ENCODE measurements at regions not wholly inside any gene's neighbourhood (a gene's known extent, or its start where the extent isn't known, plus 50 kb on each side); places are given as distances from the start of the nearest gene placed in this dataset.
"Not testable (repeated sequence)": the region's sequence is repeated elsewhere in the genome, so short reads cannot be mapped to it uniquely, and the experiment has no call there.

- DNase-seq: no peak
Observed at GRCh38 chrX:63285375-63285774, 65.8 kb downstream of the SPIN4 start.

GRCh38 chrX:63284659-63285058 lies 66.5 kb downstream of the SPIN4 start:
- no peak for DNase-seq

- DNase-seq: no peak
Observed at GRCh38 chrX:63283348-63283747, 67.8 kb downstream of the SPIN4 start.

GRCh38 chrX:63282828-63283227 lies 68.3 kb downstream of the SPIN4 start:
- no peak for DNase-seq

- no peak for DNase-seq
Observed at GRCh38 chrX:63282077-63282476, 69.1 kb downstream of the SPIN4 start.

- DNase-seq: no peak
Observed at GRCh38 chrX:63281465-63281864, 69.7 kb downstream of the SPIN4 start.

GRCh38 chrX:63277394-63277793 lies 73.7 kb downstream of the SPIN4 start:
- DNase-seq: not testable (repeated sequence)

- DNase-seq: no peak
Observed at GRCh38 chrX:63275127-63275526, 76.0 kb downstream of the SPIN4 start.

- no peak for DNase-seq
Observed at GRCh38 chrX:63270873-63271272, 80.3 kb downstream of the SPIN4 start.

- no peak for DNase-seq
Observed at GRCh38 chrX:63258144-63258543, 93.0 kb downstream of the SPIN4 start.

- no peak for DNase-seq
Observed at GRCh38 chrX:63250253-63250868, 100.8 kb downstream of the SPIN4 start.

GRCh38 chrX:63242689-63243088 lies 108.4 kb downstream of the SPIN4 start:
- not testable (repeated sequence) for DNase-seq

GRCh38 chrX:63235963-63236362 lies 115.2 kb downstream of the SPIN4 start:
- DNase-seq: not testable (repeated sequence)

- DNase-seq: not testable (repeated sequence)
Observed at GRCh38 chrX:63233013-63233412, 118.1 kb downstream of the SPIN4 start.

- not testable (repeated sequence) for DNase-seq
Observed at GRCh38 chrX:63218202-63218601, 132.9 kb downstream of the SPIN4 start.

GRCh38 chrX:63217549-63217948 lies 133.6 kb downstream of the SPIN4 start:
- DNase-seq: not testable (repeated sequence)

GRCh38 chrX:63209645-63210044 lies 141.5 kb downstream of the SPIN4 start:
- DNase-seq: not testable (repeated sequence)

GRCh38 chrX:63209128-63209527 lies 142.0 kb downstream of the SPIN4 start:
- DNase-seq: not testable (repeated sequence)

GRCh38 chrX:63204266-63205074 lies 146.7 kb downstream of the SPIN4 start:
- DNase-seq: not testable (repeated sequence)

GRCh38 chrX:63201987-63202386 lies 149.1 kb downstream of the SPIN4 start:
- DNase-seq: not testable (repeated sequence)

GRCh38 chrX:63198693-63199092 lies 152.4 kb downstream of the SPIN4 start:
- not testable (repeated sequence) for DNase-seq

GRCh38 chrX:63192366-63193041 lies 158.6 kb downstream of the SPIN4 start:
- DNase-seq: peak; percentile 37

GRCh38 chrX:63186137-63186536 lies 165.0 kb downstream of the SPIN4 start:
- no peak for DNase-seq

- DNase-seq: not testable (repeated sequence)
Observed at GRCh38 chrX:63179852-63180251, 171.3 kb downstream of the SPIN4 start.
